ENCODE measurements at regions not wholly inside any gene's neighbourhood (a gene's known extent, or its start where the extent isn't known, plus 50 kb on each side); places are given as distances from the start of the nearest gene placed in this dataset.

- no peak for TF ChIP-seq CTCF (IDR thresholded peaks at IDR 0.05)
Observed at GRCh38 chr2:76498360-76498759, 787.6 kb upstream of the GCFC2 start.

GRCh38 chr2:76491503-76491902 is 780.8 kb upstream of the GCFC2 start:
- no peak for TF ChIP-seq CTCF (IDR thresholded peaks at IDR 0.05)

GRCh38 chr2:76478266-76479035 is 767.7 kb upstream of the GCFC2 start:
- TF ChIP-seq CTCF (IDR thresholded peaks at IDR 0.05) = no peak

GRCh38 chr2:76472946-76473345 is 762.2 kb upstream of the GCFC2 start:
- TF ChIP-seq CTCF (IDR thresholded peaks at IDR 0.05) = no peak

- no peak for TF ChIP-seq CTCF (IDR thresholded peaks at IDR 0.05)
Observed at GRCh38 chr2:76469066-76469465, 758.4 kb upstream of the GCFC2 start.

GRCh38 chr2:76467326-76467725 is 756.6 kb upstream of the GCFC2 start:
- TF ChIP-seq CTCF (IDR thresholded peaks at IDR 0.05) = no peak

GRCh38 chr2:76464310-76464709 is 753.6 kb upstream of the GCFC2 start:
- no peak; the same call in 1 of the 2 replicates for TF ChIP-seq CTCF (IDR thresholded peaks at IDR 0.05)

- TF ChIP-seq CTCF (IDR thresholded peaks at IDR 0.05) = no peak
Observed at GRCh38 chr2:76461431-76461830, 750.7 kb upstream of the GCFC2 start.
